ENCODE measurements at regions not wholly inside any gene's neighbourhood (a gene's known extent, or its start where the extent isn't known, plus 50 kb on each side); places are given as distances from the start of the nearest gene placed in this dataset.

- no peak for DNase-seq (ENCODE audit: low spot score in 2 of 2)
- Histone ChIP-seq H3K27ac (no peak overlapping the region), H3K27me3 (peaks cover 0 to 66% of the 10 kb centered on the region in 2 donors), H3K4me1 (peaks cover 0 to 14% (median 0%) of the 10 kb centered on the region in 4 donors), H3K9me3 (peaks cover 0 to 14% (median 0%) of the 10 kb centered on the region in 4 donors), H3K36me3 (no peaks in the 10 kb centered on the region), H3K4me3 (no peak overlapping the region)
- TF ChIP-seq CTCF (IDR thresholded peaks at IDR 0.05) (no peak), POLR2A (IDR thresholded peaks at IDR 0.05) (no peak), EP300 (IDR thresholded peaks at IDR 0.05) (no peak)
- WGBS, 2 donors, result 62 to 73% methylated on average over 3 of the region's 3 CpGs
Measured at GRCh38 chr21:45592208-45592619, 50.0 kb upstream of the SLC19A1 start.

DNA sequence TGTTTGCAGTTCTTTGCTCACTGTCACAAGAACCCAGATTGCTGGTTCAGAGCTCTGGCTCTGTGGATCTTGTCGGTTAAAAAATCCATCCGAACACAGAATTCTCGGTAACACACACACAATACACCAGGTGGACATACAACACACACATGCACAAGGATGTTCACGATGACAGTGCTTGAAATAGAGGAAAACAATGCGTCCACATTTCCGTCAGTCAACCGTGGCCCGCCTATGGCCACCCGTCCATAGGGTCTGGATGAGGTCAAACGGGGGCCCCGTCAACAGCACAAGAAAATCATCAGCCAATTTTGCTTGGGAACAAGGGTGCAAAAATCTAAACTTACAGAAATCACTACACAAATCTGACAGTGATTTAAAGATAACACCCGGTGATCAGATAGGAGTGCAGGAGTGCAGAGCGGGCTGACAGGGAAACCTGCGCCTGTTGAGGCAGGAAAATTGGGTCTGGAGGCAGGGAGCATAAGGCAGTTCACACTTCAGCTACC is 50.4 kb upstream of the SLC19A1 start:
- no peak for TF ChIP-seq EP300 (IDR thresholded peaks at IDR 0.05)
- TF ChIP-seq POLR2A (IDR thresholded peaks at IDR 0.05), result no peak
- no peak for TF ChIP-seq CTCF (IDR thresholded peaks at IDR 0.05)
- no peak overlapping the region for H3K4me3 ChIP-seq
- H3K27ac ChIP-seq, result no peak overlapping the region
- H3K4me1 ChIP-seq, result peaks cover 0 to 14% (median 0%) of the 10 kb centered on the region in 4 donors
- no peaks in the 10 kb centered on the region for H3K36me3 ChIP-seq
- peaks cover 0 to 10% (median 0%) of the 10 kb centered on the region in 4 donors for H3K9me3 ChIP-seq
- peaks cover 0 to 65% of the 10 kb centered on the region in 2 donors for H3K27me3 ChIP-seq
- WGBS, 2 donors, result 81% methylated on average over 14 of the region's 14 CpGs
- no peak for DNase-seq (ENCODE audit: low spot score in 2 of 2)

GRCh38 chr21:45593162-45594022 is 50.1 kb upstream of the PCBP3 start:
- no peak for DNase-seq (ENCODE audit: low spot score in 2 of 2)
- no peaks in the 10 kb centered on the region for H3K36me3 ChIP-seq
- peaks cover 0 to 3% (median 0%) of the 10 kb centered on the region in 4 donors for H3K9me3 ChIP-seq
- TF ChIP-seq EP300 (IDR thresholded peaks at IDR 0.05), result no peak
- no peak for TF ChIP-seq CTCF (IDR thresholded peaks at IDR 0.05)
- TF ChIP-seq POLR2A (IDR thresholded peaks at IDR 0.05), result no peak
- peaks cover 0 to 58% of the 10 kb centered on the region in 2 donors for H3K27me3 ChIP-seq
- H3K4me1 ChIP-seq, result peaks cover 0 to 14% (median 0%) of the 10 kb centered on the region in 4 donors
- no peak overlapping the region for H3K4me3 ChIP-seq
- WGBS, 2 donors, result 78 to 80% methylated on average over 26 of the region's 26 CpGs
- no peak overlapping the region for H3K27ac ChIP-seq
